Thymus (tissue), 11 donors: ENCODE measurements at regions not wholly inside any gene's neighbourhood (a gene's known extent, or its start where the extent isn't known, plus 50 kb on each side); places are given as distances from the start of the nearest gene placed in this dataset.
"Not testable (repeated sequence)": the region's sequence is repeated elsewhere in the genome, so short reads cannot be mapped to it uniquely, and the experiment has no call there.

Experiments
- DNase-seq, 9 donors: peaks; one replicate each; pipeline ENCODE4 v3.0.0-alpha.2; 2013; ENCODE audit warnings: low spot score in 9 of 9, low read depth in 6 of 9, missing footprints in 1 of 9
- H3K27ac ChIP-seq, 2 donors: one replicate each; pipeline ENCODE4 v1.5.1; 2013; ENCODE audit warnings: control low read depth in 1 of 2, low read depth in 1 of 2, low read length in 1 of 2, mild to moderate bottlenecking in 1 of 2, moderate library complexity in 1 of 2
- H3K27me3 ChIP-seq, 2 donors: one replicate each; pipeline ENCODE4 v1.5.1; 2013; ENCODE audit warnings: low read length in 1 of 2; ENCODE audit not compliant: control insufficient read depth in 2 of 2, insufficient read depth in 1 of 2
- H3K36me3 ChIP-seq, 2 donors: one replicate each; pipeline ENCODE4 v1.5.1; 2013; ENCODE audit warnings: low read length in 1 of 2, mild to moderate bottlenecking in 1 of 2, moderate library complexity in 1 of 2; ENCODE audit not compliant: control insufficient read depth in 2 of 2, insufficient read depth in 2 of 2
- H3K4me1 ChIP-seq, 2 donors: one replicate each; pipeline ENCODE4 v1.5.1; 2013; ENCODE audit warnings: low read length in 2 of 2; ENCODE audit not compliant: control insufficient read depth in 2 of 2, insufficient read depth in 2 of 2
- H3K4me3 ChIP-seq, 2 donors: one replicate each; pipeline ENCODE4 v1.5.1; 2013; ENCODE audit warnings: low read length in 2 of 2, control low read depth in 1 of 2, mild to moderate bottlenecking in 1 of 2
- H3K9me3 ChIP-seq, 2 donors: one replicate each; pipeline ENCODE4 v1.5.1; 2013; ENCODE audit warnings: low read length in 1 of 2, mild to moderate bottlenecking in 1 of 2; ENCODE audit not compliant: control insufficient read depth in 2 of 2, insufficient read depth in 1 of 2
- WGBS: extraction: QIAGEN DNeasy Blood & Tissue Kit; methylation state at CpG from one replicate; pipeline ENCODE4 v1.1.7; 2013; 5-methylcytosine and 5-hydroxymethylcytosine counted together
- donor health status: healthy.

- Histone ChIP-seq H3K27ac (no peak overlapping the region), H3K9me3 (no peaks in the 10 kb centered on the region), H3K36me3 (no peaks in the 10 kb centered on the region), H3K27me3 (no peaks in the 10 kb centered on the region), H3K4me3 (no peak overlapping the region), H3K4me1 (no peaks in the 10 kb centered on the region)
- DNase-seq, result no peak
- 70% methylated on average over 2 of the region's 2 CpGs for WGBS
Measured at GRCh38 chr21:28568692-28569091, 424.0 kb downstream of the LTN1 start.

GRCh38 chr21:28563933-28564332 lies 428.7 kb downstream of the LTN1 start:
- H3K36me3 ChIP-seq, H3K9me3 ChIP-seq, H3K4me3 ChIP-seq, H3K4me1 ChIP-seq, DNase-seq, H3K27me3 ChIP-seq, H3K27ac ChIP-seq: not testable (repeated sequence)
- WGBS, result 96% methylated on average over 15 of the region's 18 CpGs

GRCh38 chr21:28561772-28562171 lies 430.9 kb downstream of the LTN1 start:
- no peak overlapping the region for H3K27ac ChIP-seq
- DNase-seq, result no peak
- H3K4me3 ChIP-seq, result no peak overlapping the region
- no peaks in the 10 kb centered on the region for H3K36me3 ChIP-seq
- H3K4me1 ChIP-seq, result no peaks in the 10 kb centered on the region
- H3K9me3 ChIP-seq, result no peaks in the 10 kb centered on the region
- no peaks in the 10 kb centered on the region for H3K27me3 ChIP-seq

- Histone ChIP-seq H3K4me3 (no peak overlapping the region), H3K4me1 (no peaks in the 10 kb centered on the region), H3K27me3 (no peaks in the 10 kb centered on the region), H3K36me3 (no peaks in the 10 kb centered on the region), H3K9me3 (no peaks in the 10 kb centered on the region), H3K27ac (no peak overlapping the region)
- WGBS, result 90% methylated on average over 10 of the region's 10 CpGs
- DNase-seq, result no peak
Measured at GRCh38 chr21:28554660-28555475, 437.8 kb downstream of the LTN1 start.

GRCh38 chr21:28550057-28550825 lies 442.4 kb downstream of the LTN1 start:
- Histone ChIP-seq H3K27me3 (no peaks in the 10 kb centered on the region), H3K27ac (no peak overlapping the region), H3K36me3 (no peaks in the 10 kb centered on the region), H3K4me3 (no peak overlapping the region), H3K4me1 (no peaks in the 10 kb centered on the region), H3K9me3 (no peaks in the 10 kb centered on the region)
- 81% methylated on average over 2 of the region's 2 CpGs for WGBS
- no peak for DNase-seq

GRCh38 chr21:28548291-28548690 lies 444.4 kb downstream of the LTN1 start:
- H3K4me3 ChIP-seq, result no peak overlapping the region
- no peaks in the 10 kb centered on the region for H3K9me3 ChIP-seq
- no peak overlapping the region for H3K27ac ChIP-seq
- no peaks in the 10 kb centered on the region for H3K36me3 ChIP-seq
- 83% methylated on average over 2 of the region's 2 CpGs for WGBS
- H3K27me3 ChIP-seq, result no peaks in the 10 kb centered on the region
- DNase-seq, result no peak
- H3K4me1 ChIP-seq, result no peaks in the 10 kb centered on the region

- 63% methylated on average over 3 of the region's 3 CpGs for WGBS
- H3K9me3 ChIP-seq, result no peaks in the 10 kb centered on the region
- no peak overlapping the region for H3K27ac ChIP-seq
Measured at GRCh38 chr21:28547766-28548165, 444.9 kb downstream of the LTN1 start.

GRCh38 chr21:28543975-28544374 lies 448.7 kb downstream of the LTN1 start:
- no peaks in the 10 kb centered on the region for H3K36me3 ChIP-seq
- DNase-seq, result no peak
- no peaks in the 10 kb centered on the region for H3K27me3 ChIP-seq
- H3K9me3 ChIP-seq, result no peaks in the 10 kb centered on the region
- H3K4me3 ChIP-seq, result no peak overlapping the region
- no peak overlapping the region for H3K27ac ChIP-seq
- H3K4me1 ChIP-seq, result no peaks in the 10 kb centered on the region
- 87% methylated on average over 1 of the region's 1 CpG for WGBS

More at GRCh38 chr21:28547766-28548165, 444.9 kb downstream of the LTN1 start:
- Histone ChIP-seq H3K27me3 (no peaks in the 10 kb centered on the region), H3K4me1 (no peaks in the 10 kb centered on the region), H3K36me3 (no peaks in the 10 kb centered on the region), H3K4me3 (no peak overlapping the region)
- no peak for DNase-seq

- DNase-seq, result no peak
- WGBS, result 91% methylated on average over 9 of the region's 9 CpGs
- H3K36me3 ChIP-seq, result no peaks in the 10 kb centered on the region
- H3K4me3 ChIP-seq, result no peak overlapping the region
- no peaks in the 10 kb centered on the region for H3K27me3 ChIP-seq
- no peaks in the 10 kb centered on the region for H3K4me1 ChIP-seq
- no peak overlapping the region for H3K27ac ChIP-seq
- H3K9me3 ChIP-seq, result no peaks in the 10 kb centered on the region
Measured at GRCh38 chr21:28541371-28542112, 451.1 kb downstream of the LTN1 start.
